NT2/D1 (cell line): ENCODE measurements at regions not wholly inside any gene's neighbourhood (a gene's known extent, or its start where the extent isn't known, plus 50 kb on each side); places are given as distances from the start of the nearest gene placed in this dataset.

Experiments
- YY1 ChIP-seq: IDR thresholded peaks from 2 replicates; pipeline ENCODE4 v1.6.1; 2011; ENCODE audit not compliant: insufficient read length, insufficient read depth
- ZNF274 ChIP-seq: IDR thresholded peaks from 2 replicates; pipeline ENCODE4 v1.6.1; 2011; ENCODE audit warnings: mild to moderate bottlenecking, low read depth, low read length

- no peak for TF ChIP-seq ZNF274
- TF ChIP-seq YY1: no peak
These were observed 79.1 kb downstream of the OTX2 start for GRCh38 chr14:56731187-56731586.
